T-helper 1 cell treated with Interleukin-12 subunit alpha and Interleukin-12 subunit beta and Interleukin-4 antibody, amounts not matched to agents 30 μg/mL and 1 μg/mL, for 36 hours (primary cell): ENCODE measurements at regions not wholly inside any gene's neighbourhood (a gene's known extent, or its start where the extent isn't known, plus 50 kb on each side); places are given as distances from the start of the nearest gene placed in this dataset.

Experiments used
- H3K27ac Mint-ChIP-seq: one replicate; pipeline ENCODE4 v1.8.0; 2021; ENCODE audit warnings: mild to moderate bottlenecking, mixed read lengths
- H3K27me3 Mint-ChIP-seq: one replicate; pipeline ENCODE4 v1.8.0; 2021; ENCODE audit warnings: low read depth, mixed read lengths
- H3K36me3 Mint-ChIP-seq: one replicate; pipeline ENCODE4 v1.8.0; 2021; ENCODE audit warnings: low read depth, mixed read lengths
- H3K4me1 Mint-ChIP-seq: one replicate; pipeline ENCODE4 v1.8.0; 2021; ENCODE audit warnings: low read depth, mixed read lengths
- H3K4me3 Mint-ChIP-seq: one replicate; pipeline ENCODE4 v1.8.0; 2021; ENCODE audit warnings: mild to moderate bottlenecking, moderate library complexity, mixed read lengths
- H3K9me3 Mint-ChIP-seq: one replicate; pipeline ENCODE4 v1.8.0; 2021; ENCODE audit warnings: mixed read lengths

DNA sequence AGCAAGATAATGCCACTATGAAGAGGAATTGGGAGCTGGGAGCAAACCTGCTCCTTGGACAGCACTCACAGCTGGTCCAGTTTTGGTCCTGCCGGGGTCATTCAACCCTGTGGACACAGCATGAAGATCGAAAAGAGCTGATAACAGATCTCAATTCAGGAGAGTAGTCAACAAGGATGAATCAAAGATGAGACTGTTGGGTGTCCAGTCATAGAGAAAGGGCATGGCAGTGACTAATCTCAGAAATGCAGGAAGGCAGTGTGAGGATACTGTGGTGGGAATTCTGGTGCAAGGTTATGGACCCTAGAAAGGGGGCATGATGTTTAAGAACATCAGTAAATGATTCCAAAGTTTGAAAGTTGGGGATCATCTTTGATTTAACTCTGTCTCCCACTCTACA lies 261.4 kb upstream of the ZP4 start:
- Mint-ChIP-seq H3K36me3 (no peaks in the 10 kb centered on the region), H3K27me3 (no peaks in the 10 kb centered on the region), H3K4me1 (no peaks in the 10 kb centered on the region), H3K9me3 (no peaks in the 10 kb centered on the region), H3K27ac (no peak overlapping the region), H3K4me3 (no peak overlapping the region)

DNA sequence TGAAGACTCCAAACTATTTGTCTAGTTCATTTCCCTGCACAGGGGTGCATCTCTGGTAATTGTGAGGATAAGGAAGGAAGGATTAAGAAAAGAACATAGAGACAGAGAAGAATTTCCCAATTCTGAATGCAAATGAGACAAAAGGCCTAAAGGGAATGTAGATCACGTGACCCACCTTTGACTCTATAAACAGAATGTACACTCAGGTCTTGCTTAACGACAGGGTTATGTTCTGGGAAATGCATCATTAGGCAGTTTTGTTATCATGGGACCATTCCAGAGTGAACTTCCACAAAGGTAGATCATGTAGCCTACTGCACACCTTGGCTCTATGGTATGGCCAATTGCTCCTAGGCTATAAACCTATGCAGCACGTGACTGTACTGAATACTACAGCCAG lies 252.3 kb upstream of the ZP4 start:
- H3K27ac Mint-ChIP-seq, result no peak overlapping the region
- H3K4me3 Mint-ChIP-seq, result no peak overlapping the region
- H3K4me1 Mint-ChIP-seq, result no peaks in the 10 kb centered on the region
- H3K27me3 Mint-ChIP-seq, result no peaks in the 10 kb centered on the region
- H3K9me3 Mint-ChIP-seq, result no peaks in the 10 kb centered on the region
- H3K36me3 Mint-ChIP-seq, result no peaks in the 10 kb centered on the region

DNA sequence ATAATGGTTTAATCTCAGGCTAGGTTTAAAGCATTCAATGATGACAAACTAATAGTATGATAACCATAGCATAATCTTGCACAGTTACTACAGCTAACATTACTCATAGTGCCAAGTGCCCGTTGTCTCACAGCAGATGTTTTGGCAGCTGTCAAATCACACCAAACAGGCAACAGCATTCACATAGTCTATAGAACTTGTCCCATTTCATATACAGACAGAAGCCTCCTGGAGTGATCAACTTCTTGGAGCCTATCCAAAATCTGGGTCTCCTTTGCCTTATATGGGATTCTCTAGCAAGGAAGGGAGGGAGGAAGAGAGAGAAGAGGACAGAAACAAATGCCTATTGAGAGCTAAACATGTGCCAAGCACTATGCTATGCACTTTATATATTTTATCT lies 250.6 kb upstream of the ZP4 start:
- no peaks in the 10 kb centered on the region for H3K9me3 Mint-ChIP-seq
- H3K36me3 Mint-ChIP-seq, result no peaks in the 10 kb centered on the region
- no peak overlapping the region for H3K27ac Mint-ChIP-seq
- no peaks in the 10 kb centered on the region for H3K27me3 Mint-ChIP-seq
- H3K4me1 Mint-ChIP-seq, result no peaks in the 10 kb centered on the region
- no peak overlapping the region for H3K4me3 Mint-ChIP-seq

DNA sequence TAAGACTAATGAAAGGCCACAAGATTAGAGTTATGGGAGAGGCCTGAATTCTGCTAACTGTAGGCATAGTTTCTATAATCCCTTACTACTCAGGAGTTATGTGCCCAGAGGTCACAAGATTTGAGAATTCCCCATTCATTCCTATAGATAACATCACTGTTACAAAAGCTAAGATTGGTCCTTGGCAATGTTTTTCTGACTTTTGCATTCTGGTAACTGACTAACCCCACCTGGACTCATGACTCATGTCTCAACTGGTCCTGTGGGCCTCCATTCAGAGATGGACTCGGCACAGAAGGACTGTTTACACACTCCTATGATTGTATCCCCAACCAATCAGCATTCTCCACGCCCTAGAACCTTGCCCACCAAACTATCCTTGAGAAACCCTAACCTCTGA lies 249.0 kb upstream of the ZP4 start:
- no peaks in the 10 kb centered on the region for H3K36me3 Mint-ChIP-seq
- no peak overlapping the region for H3K27ac Mint-ChIP-seq
- no peaks in the 10 kb centered on the region for H3K9me3 Mint-ChIP-seq
- H3K27me3 Mint-ChIP-seq, result no peaks in the 10 kb centered on the region
- H3K4me1 Mint-ChIP-seq, result no peaks in the 10 kb centered on the region
- H3K4me3 Mint-ChIP-seq, result no peak overlapping the region

DNA sequence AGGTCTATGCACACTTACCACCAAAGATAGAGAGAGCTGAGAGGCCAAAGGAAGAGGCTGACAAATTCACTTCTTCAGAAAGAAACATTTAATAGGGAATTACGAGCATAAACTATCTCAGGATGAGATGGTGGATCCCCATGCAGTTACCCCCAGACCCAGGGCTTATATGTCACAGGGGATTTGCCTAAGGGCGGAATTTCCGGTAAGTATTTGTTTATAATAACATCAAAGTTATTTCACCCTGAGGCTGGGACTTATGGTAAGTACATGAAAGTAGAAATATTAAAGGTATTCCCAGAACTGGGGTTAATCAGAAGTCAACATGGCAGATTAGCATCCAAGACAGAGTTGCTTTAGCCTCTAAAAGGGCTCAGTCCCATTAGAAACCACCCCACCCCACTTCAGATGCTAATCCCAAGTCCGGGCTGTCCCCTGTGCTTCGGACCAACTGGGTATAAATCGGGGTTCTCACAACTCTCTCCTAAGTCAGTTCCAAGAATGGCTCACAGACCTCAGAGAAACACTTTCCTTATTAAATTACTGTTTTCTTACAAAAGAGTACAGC lies 247.4 kb upstream of the ZP4 start:
- no peak overlapping the region for H3K4me3 Mint-ChIP-seq
- no peaks in the 10 kb centered on the region for H3K36me3 Mint-ChIP-seq
- H3K4me1 Mint-ChIP-seq, result no peaks in the 10 kb centered on the region

DNA sequence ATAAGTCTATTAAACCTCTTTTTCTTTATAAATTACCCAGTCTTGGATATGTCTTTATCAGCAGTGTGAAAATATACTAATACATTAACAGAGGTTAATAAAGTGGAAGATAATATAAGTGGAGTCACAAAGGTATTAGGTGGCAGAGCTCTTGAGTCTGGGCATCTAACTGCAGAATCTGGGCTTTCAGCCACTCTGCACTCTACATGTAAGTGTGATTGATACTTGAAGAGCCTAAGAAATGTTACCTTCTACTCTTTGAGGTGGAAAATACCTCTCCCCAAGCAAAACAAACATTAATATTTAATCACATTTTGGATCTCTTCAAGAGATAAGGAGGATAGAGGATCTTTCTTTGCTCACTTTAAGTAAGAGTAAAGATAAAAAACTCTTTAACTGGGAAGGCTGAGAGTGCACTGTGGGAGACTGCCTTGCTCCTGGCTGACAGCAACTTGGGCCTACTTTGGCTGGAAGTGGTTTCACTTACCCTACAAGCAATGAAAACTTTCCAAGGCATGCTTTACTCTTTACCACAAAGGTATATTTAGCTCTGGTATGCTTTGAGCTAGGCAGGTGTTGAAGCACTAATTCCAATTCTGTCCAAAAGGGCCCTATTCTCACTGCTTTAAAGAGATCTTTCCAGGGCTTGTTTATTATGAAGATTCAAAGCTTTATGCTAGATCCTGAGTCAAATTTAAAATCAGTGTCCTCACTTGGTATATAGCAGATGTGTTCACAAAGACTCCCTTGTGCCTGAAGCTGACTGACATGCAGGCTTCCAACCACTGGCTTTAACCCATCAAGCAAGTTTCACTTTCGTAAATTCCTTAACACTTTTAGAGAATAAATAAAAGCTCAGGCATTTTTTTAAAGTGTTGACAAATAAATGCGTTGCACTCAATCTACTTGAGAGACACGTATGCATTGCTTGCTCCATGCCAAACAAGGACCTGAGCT lies 245.3 kb upstream of the ZP4 start:
- Mint-ChIP-seq H3K27me3 (no peaks in the 10 kb centered on the region), H3K9me3 (no peaks in the 10 kb centered on the region), H3K36me3 (no peaks in the 10 kb centered on the region), H3K27ac (no peak overlapping the region), H3K4me1 (no peaks in the 10 kb centered on the region), H3K4me3 (no peak overlapping the region)

More for the DNA sequence above, 247.4 kb upstream of the ZP4 start:
- Mint-ChIP-seq H3K9me3 (no peaks in the 10 kb centered on the region), H3K27ac (no peak overlapping the region), H3K27me3 (no peaks in the 10 kb centered on the region)

DNA sequence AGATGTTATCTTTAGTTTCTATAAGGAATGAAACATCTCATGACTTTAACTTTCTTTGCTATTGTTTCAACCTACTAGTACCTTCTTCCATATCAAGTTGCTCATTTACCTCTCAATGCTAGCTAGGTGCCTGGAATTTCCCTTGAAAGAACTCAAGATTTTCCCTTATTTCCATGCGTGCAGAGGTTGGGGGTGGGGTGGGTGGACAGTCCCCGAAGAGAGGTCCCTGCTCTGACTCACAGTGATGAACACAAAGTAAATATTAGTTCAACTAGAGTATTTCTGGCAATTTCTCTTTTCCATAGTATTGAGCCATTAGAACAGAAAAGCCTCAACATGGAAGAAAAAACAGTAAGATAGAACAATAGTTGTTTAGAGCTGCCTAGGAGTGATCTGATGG lies 239.0 kb upstream of the ZP4 start:
- no peak overlapping the region for H3K4me3 Mint-ChIP-seq
- no peaks in the 10 kb centered on the region for H3K27me3 Mint-ChIP-seq
- H3K27ac Mint-ChIP-seq, result no peak overlapping the region
- H3K9me3 Mint-ChIP-seq, result peaks cover 4% of the 10 kb centered on the region
- H3K36me3 Mint-ChIP-seq, result no peaks in the 10 kb centered on the region
- no peaks in the 10 kb centered on the region for H3K4me1 Mint-ChIP-seq

DNA sequence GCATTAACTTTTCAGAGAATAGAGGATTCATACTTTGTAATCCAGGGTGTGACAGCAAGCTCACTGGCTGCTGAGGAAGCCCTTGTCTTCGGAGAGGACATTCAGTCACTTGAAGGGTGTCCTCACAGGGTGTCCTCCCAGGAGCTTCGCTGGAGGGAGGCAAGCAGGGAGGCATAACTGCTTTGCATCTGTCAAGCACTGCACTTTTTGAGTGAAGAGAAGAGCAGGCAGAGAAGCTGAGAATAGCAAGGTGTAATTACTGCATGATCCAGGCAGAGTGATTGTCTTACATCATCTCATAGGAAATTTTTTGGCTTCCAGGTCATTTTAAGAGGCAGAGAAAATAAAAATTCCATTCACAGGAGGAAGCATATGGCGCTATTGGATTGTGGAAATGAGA lies 232.5 kb upstream of the ZP4 start:
- no peaks in the 10 kb centered on the region for H3K4me1 Mint-ChIP-seq
- H3K4me3 Mint-ChIP-seq, result no peak overlapping the region
- H3K9me3 Mint-ChIP-seq, result peaks cover 2% of the 10 kb centered on the region
- H3K27me3 Mint-ChIP-seq, result no peaks in the 10 kb centered on the region
- H3K36me3 Mint-ChIP-seq, result no peaks in the 10 kb centered on the region
- no peak overlapping the region for H3K27ac Mint-ChIP-seq

DNA sequence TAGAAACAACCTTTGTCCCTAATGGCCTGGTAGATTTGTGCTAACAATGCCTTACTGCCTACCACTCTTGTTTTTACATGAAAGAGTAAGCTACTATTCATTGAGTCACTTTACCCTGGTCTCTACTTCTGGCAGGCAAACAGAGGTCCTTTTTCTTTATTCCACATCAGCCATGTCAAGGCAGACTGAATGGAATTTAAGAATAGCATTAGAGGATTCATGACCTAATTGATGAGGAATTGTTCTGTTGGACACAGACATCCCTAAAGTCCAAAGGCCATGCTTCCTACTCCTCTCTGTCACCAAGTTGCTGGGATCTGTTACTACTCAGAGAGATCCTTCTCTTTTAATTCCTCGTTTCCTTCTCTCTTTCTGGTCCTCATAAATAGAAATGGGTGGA lies 229.1 kb upstream of the ZP4 start:
- H3K4me1 Mint-ChIP-seq, result no peaks in the 10 kb centered on the region
- H3K27me3 Mint-ChIP-seq, result no peaks in the 10 kb centered on the region
- H3K27ac Mint-ChIP-seq, result no peak overlapping the region
- H3K9me3 Mint-ChIP-seq, result peaks cover 5% of the 10 kb centered on the region
- H3K4me3 Mint-ChIP-seq, result no peak overlapping the region
- no peaks in the 10 kb centered on the region for H3K36me3 Mint-ChIP-seq

DNA sequence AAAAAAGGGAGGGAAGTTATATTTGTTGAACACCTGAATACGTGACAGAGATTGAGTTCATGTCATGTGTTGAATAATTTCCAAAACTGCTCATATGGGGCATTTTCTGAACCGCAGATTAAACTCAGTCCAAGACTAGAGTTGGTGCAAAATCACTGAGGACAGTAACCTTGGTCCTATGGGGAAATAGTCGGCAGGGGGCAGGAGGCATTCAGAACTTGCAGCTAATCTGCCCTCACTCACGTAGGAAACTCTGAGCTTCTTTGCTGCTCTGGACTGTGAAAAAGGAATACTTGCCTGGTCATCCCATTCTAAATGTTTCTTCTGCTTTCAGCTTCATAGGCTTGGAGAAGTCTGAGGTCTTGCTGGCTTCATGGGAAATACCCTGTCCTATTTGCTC lies 228.3 kb upstream of the ZP4 start:
- Mint-ChIP-seq H3K9me3 (peaks cover 5% of the 10 kb centered on the region), H3K4me1 (no peaks in the 10 kb centered on the region), H3K27ac (no peak overlapping the region), H3K36me3 (no peaks in the 10 kb centered on the region), H3K4me3 (no peak overlapping the region), H3K27me3 (no peaks in the 10 kb centered on the region)

DNA sequence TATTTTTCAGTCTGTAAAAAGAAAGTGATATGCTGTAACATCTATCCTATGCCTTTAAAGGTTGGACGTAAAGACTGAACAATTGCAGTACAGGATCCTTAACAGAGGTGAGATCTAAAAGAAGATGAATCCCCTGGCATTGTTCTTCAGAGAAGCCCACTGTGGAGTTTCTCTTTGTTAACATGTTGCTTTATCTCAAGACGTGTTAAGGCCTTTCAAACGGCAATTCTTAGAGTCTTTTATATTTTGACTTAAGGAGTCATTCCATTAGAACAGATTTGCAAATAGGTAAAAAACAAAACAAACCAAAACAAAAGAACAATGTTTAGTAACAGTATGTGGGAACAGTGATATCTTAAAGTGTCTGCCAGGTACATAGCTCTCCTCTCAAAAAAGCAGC lies 225.1 kb upstream of the ZP4 start:
- Mint-ChIP-seq H3K9me3 (peaks cover 6% of the 10 kb centered on the region), H3K27me3 (no peaks in the 10 kb centered on the region)

DNA sequence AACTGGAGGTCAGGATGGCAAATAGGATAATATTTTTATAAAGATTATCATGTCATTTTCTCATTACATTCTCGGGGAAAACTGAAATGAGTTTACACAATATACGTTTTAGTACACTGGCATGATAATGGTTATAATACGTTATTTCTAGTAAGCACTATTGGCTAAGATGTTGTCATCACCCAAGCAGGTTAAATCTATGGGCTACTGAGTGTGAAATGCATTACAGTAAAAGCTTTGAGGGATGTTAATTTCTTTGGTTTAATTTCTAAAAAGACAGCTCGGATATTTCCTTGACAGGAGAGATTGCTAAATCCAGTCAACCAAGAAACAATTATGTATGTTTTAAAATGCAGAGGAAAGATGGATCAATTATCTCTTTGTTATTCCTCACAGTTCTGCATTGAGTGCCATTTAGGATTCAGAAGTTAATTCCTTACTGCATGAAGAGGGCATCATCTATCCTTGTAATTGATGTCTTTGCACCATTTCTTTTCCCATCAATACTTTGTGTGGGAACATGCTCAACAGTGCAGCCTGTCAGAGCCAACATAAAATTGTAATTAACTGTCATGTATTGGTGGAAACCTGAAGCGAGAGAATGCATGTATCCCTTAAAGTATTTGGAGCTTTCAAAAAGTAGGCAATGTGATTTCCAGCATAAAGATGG lies 222.4 kb upstream of the ZP4 start:
- H3K4me1 Mint-ChIP-seq, result no peaks in the 10 kb centered on the region
- H3K9me3 Mint-ChIP-seq, result peaks cover 6% of the 10 kb centered on the region
- no peak overlapping the region for H3K27ac Mint-ChIP-seq
- no peak overlapping the region for H3K4me3 Mint-ChIP-seq
- H3K36me3 Mint-ChIP-seq, result no peaks in the 10 kb centered on the region
- no peaks in the 10 kb centered on the region for H3K27me3 Mint-ChIP-seq

More for the DNA sequence above, 225.1 kb upstream of the ZP4 start:
- H3K27ac Mint-ChIP-seq, result no peak overlapping the region
- no peaks in the 10 kb centered on the region for H3K36me3 Mint-ChIP-seq
- no peaks in the 10 kb centered on the region for H3K4me1 Mint-ChIP-seq
- no peak overlapping the region for H3K4me3 Mint-ChIP-seq

DNA sequence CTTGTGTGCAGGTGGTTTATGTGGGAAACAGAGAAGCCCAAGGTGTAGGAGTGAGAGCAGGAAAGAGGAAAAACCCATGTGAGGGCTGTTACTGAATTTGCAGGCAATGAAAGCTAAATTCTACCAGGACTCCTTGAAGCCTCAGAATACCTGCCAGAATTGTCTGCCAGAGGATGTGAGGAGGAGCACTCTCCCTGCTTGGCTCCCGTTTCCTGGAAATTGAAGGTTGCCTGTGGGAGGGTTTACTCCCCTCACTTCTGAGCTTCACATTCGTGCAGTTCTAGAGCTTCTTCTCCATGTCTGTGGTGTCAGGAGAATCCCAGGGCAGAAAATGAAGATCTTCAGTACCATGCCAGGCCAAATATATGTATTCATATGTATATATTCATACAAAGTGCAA lies 220.8 kb upstream of the ZP4 start:
- H3K9me3 Mint-ChIP-seq, result peaks cover 3% of the 10 kb centered on the region
- H3K4me1 Mint-ChIP-seq, result no peaks in the 10 kb centered on the region
- H3K27ac Mint-ChIP-seq, result no peak overlapping the region
- H3K36me3 Mint-ChIP-seq, result no peaks in the 10 kb centered on the region
- H3K27me3 Mint-ChIP-seq, result no peaks in the 10 kb centered on the region
- no peak overlapping the region for H3K4me3 Mint-ChIP-seq

DNA sequence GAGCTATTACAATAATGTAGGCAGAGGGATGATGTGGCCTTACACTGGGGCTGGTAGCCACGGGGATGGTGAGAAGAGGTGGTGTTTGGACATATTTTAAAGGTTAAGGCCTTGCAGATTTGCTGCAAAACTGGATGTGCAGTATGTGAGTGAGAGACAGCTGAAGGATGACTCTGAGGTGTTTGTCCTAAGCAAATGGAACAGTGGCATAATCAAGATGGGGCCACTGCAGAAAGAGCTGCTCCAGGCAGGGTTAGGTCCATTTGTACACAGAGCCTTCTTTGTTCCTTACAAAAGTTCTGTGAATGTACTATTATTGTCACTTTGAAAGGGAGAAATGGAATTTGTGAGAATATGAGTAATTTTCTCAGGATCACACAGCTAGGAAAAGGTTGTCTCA lies 220.4 kb upstream of the ZP4 start:
- Mint-ChIP-seq H3K4me1 (no peaks in the 10 kb centered on the region), H3K4me3 (no peak overlapping the region), H3K27me3 (no peaks in the 10 kb centered on the region), H3K9me3 (peaks cover 3% of the 10 kb centered on the region), H3K36me3 (no peaks in the 10 kb centered on the region), H3K27ac (no peak overlapping the region)

DNA sequence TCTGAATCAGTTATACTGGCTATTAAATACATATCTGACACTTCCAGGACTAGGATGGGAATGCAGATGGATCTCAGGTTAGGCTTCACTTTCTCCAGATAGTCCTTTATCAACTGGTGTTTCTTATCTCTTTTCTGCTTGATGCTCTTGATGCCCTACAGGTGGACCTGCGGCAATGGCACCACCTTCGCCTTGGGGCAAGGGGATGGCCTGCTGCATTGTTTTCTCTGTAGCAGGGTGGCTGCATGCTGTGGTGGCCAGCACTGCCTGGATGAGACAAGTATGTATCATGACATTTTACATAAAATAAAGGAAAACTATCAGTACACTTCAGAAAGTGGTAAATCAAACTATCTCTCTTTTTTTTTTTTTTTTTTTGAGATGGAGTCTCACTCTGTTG lies 217.7 kb upstream of the ZP4 start:
- Mint-ChIP-seq H3K27ac (no peak overlapping the region), H3K4me3 (no peak overlapping the region), H3K4me1 (no peaks in the 10 kb centered on the region), H3K27me3 (no peaks in the 10 kb centered on the region), H3K9me3 (peaks cover 3% of the 10 kb centered on the region), H3K36me3 (no peaks in the 10 kb centered on the region)
